Activated CD4-positive, alpha-beta T cell treated with anti-CD3 and anti-CD28 coated beads, Interleukin-2, amount 50 U/mL, for 4 hours (primary cell): ENCODE measurements at regions not wholly inside any gene's neighbourhood (a gene's known extent, or its start where the extent isn't known, plus 50 kb on each side); places are given as distances from the start of the nearest gene placed in this dataset.
"Not testable (repeated sequence)": the region's sequence is repeated elsewhere in the genome, so short reads cannot be mapped to it uniquely, and the experiment has no call there.

ENCODE experiments used
- DNase-seq, 2 experiments: peaks; one replicate each; pipeline ENCODE4 v3.0.0-alpha.2; 2020

- no peak for DNase-seq
These were observed 213.0 kb upstream of the IL12B start for GRCh38 chr5:159543326-159543725.

GRCh38 chr5:159545156-159545555, 214.9 kb upstream of the IL12B start:
- no peak for DNase-seq

- DNase-seq, result no peak
These were observed 217.3 kb upstream of the IL12B start for GRCh38 chr5:159547466-159548195.

- no peak for DNase-seq
These were observed 218.2 kb upstream of the IL12B start for GRCh38 chr5:159548517-159548916.

GRCh38 chr5:159549046-159549445, 218.8 kb upstream of the IL12B start:
- DNase-seq, result no peak

- no peak for DNase-seq
These were observed 220.7 kb upstream of the IL12B start for GRCh38 chr5:159550951-159551350.

GRCh38 chr5:159552751-159553150, 222.5 kb upstream of the IL12B start:
- DNase-seq, result no peak

- DNase-seq, result no peak
These were observed 223.5 kb upstream of the IL12B start for GRCh38 chr5:159553792-159554191.

GRCh38 chr5:159555084-159555483, 224.8 kb upstream of the IL12B start:
- no peak for DNase-seq

- no peak for DNase-seq
These were observed 229.1 kb upstream of the IL12B start for GRCh38 chr5:159559337-159559736.

- DNase-seq, result no peak
These were observed 229.8 kb upstream of the IL12B start for GRCh38 chr5:159560088-159560487.

- DNase-seq, result no peak
These were observed 233.7 kb upstream of the IL12B start for GRCh38 chr5:159564031-159564430.

GRCh38 chr5:159566832-159567231, 236.5 kb upstream of the IL12B start:
- DNase-seq, result no peak

GRCh38 chr5:159567461-159567860, 237.2 kb upstream of the IL12B start:
- DNase-seq, result no peak

- DNase-seq, result no peak
These were observed 241.4 kb upstream of the IL12B start for GRCh38 chr5:159571501-159572244.

GRCh38 chr5:159576902-159577301, 246.6 kb upstream of the IL12B start:
- DNase-seq, result no peak

GRCh38 chr5:159581502-159582249, 251.4 kb upstream of the IL12B start:
- DNase-seq, result no peak

- DNase-seq, result no peak
These were observed 252.7 kb upstream of the IL12B start for GRCh38 chr5:159582756-159583541.

GRCh38 chr5:159586921-159587320, 256.6 kb upstream of the IL12B start:
- DNase-seq, result no peak

- DNase-seq, result no peak
These were observed 258.7 kb upstream of the IL12B start for GRCh38 chr5:159588941-159589340.

- no peak for DNase-seq
These were observed 263.3 kb upstream of the IL12B start for GRCh38 chr5:159593518-159594073.

- not testable (repeated sequence) for DNase-seq
These were observed 265.3 kb upstream of the IL12B start for GRCh38 chr5:159595561-159595960.

GRCh38 chr5:159601216-159601615, 270.9 kb upstream of the IL12B start:
- DNase-seq, result no peak
